GM12878 (cell line): ENCODE measurements at regions not wholly inside any gene's neighbourhood (a gene's known extent, or its start where the extent isn't known, plus 50 kb on each side); places are given as distances from the start of the nearest gene placed in this dataset.

Experiments
- ATAC-seq: fragments of 200-7000 bp; cut with Tn5 transposase; 3 replicates; pipeline ENCODE4 v1.9.1; 2020; ENCODE audit warnings: mild to moderate bottlenecking, moderate library complexity
- BruUV-seq: library from RNA; stranded (reverse); fragments of 400-500 nt; replicated peaks from 2 replicates; lab custom pipeline; 2021; lab: Mats Ljungman, UMichigan
- CTCF ChIA-PET: fragments of 300-600 bp; sonication (Branson Sonifier 250); formaldehyde crosslinking; extraction: SDS; loops from one replicate; lab custom pipeline; 2021; ENCODE audit warnings: inconsistent platforms; lab: Yijun Ruan, JAX
- POLR2A ChIA-PET: fragments of 350-600 bp; formaldehyde crosslinking; extraction: SDS; loops from one replicate; lab custom pipeline; 2021; ENCODE audit warnings: inconsistent platforms; lab: Charles Lee
- RAD21 ChIA-PET: fragments of 300-600 bp; sonication (Branson Sonifier 250); formaldehyde crosslinking; loops from one replicate; lab custom pipeline; 2023; ENCODE audit warnings: antibody characterized with exemption; ENCODE audit not compliant: unreplicated experiment; lab: Charles Lee
- SMC1A ChIA-PET: fragments of 300-600 bp; sonication (Branson Sonifier 250); formaldehyde crosslinking; loops from one replicate; lab custom pipeline; 2023; ENCODE audit not compliant: unreplicated experiment, uncharacterized antibody; lab: Charles Lee
- DNase-seq: peaks from one replicate; pipeline ENCODE4 v3.0.0-alpha.2; 2011; ENCODE audit warnings: low read depth, low spot score
- FAIRE-seq: peaks from 3 replicates; lab custom pipeline; 2011; peaks lifted over from hg19 to GRCh38; lab: Jason Lieb, UNC
- H2AFZ ChIP-seq: 2 replicates; pipeline ENCODE4 v1.6.0; 2011; ENCODE audit warnings: low read depth, low read length, control low read depth; ENCODE audit not compliant: control insufficient read depth
- H3K27ac ChIP-seq: 2 replicates; pipeline ENCODE4 v1.5.1; 2011; ENCODE audit warnings: control low read depth; ENCODE audit not compliant: control insufficient read depth, insufficient read depth
- H3K27me3 ChIP-seq, 2 experiments: replicated peaks in 1 of 2; 2 replicates each; pipeline versions ENCODE4 v1.6.0 to v1.6.1; 2011; ENCODE audit warnings: low read length in 1 of 2; ENCODE audit not compliant: control insufficient read depth in 2 of 2, insufficient read depth in 2 of 2
- H3K36me3 ChIP-seq, 2 experiments: 2 replicates each; pipeline ENCODE4 v1.5.1; 2011; ENCODE audit warnings: low read length in 1 of 2; ENCODE audit not compliant: control insufficient read depth in 2 of 2, insufficient read depth in 2 of 2
- H3K4me1 ChIP-seq: 2 replicates; pipeline ENCODE4 v1.6.1; 2011; ENCODE audit warnings: mild to moderate bottlenecking, low read length, moderate library complexity, mixed read lengths; ENCODE audit not compliant: control insufficient read depth, insufficient read depth
- H3K4me2 ChIP-seq: 2 replicates; pipeline ENCODE4 v1.6.0; 2011; ENCODE audit warnings: control low read depth; ENCODE audit not compliant: control insufficient read depth, insufficient read depth
- H3K4me3 ChIP-seq: fragments of 200-600 bp; sonication (generic); 2 replicates; pipeline ENCODE4 v1.5.1; 2016
- H3K79me2 ChIP-seq: 2 replicates; pipeline ENCODE4 v1.6.0; 2011; ENCODE audit warnings: low read length; ENCODE audit not compliant: control insufficient read depth, insufficient read depth
- H3K9ac ChIP-seq: 2 replicates; pipeline ENCODE4 v1.8.0; 2011; ENCODE audit warnings: low read length, control low read depth, mixed read lengths; ENCODE audit not compliant: control insufficient read depth, insufficient read depth
- H3K9me3 ChIP-seq: replicated peaks from 3 replicates; pipeline ENCODE4 v1.5.1; 2011; ENCODE audit warnings: mild to moderate bottlenecking, low read length; ENCODE audit not compliant: control insufficient read depth, insufficient read depth
- H4K20me1 ChIP-seq: 2 replicates; pipeline ENCODE4 v1.6.0; 2011; ENCODE audit not compliant: control insufficient read depth, insufficient read depth
- CEBPB ChIP-seq, 2 experiments: fragments of 150-350 bp in 1 of 2; IDR thresholded peaks; 2 replicates each; pipeline ENCODE4 v1.6.1; 2012 to 2014; ENCODE audit warnings: low read depth in 2 of 2, low read length in 2 of 2, borderline replicate concordance in 1 of 2, inconsistent platforms in 1 of 2
- CREB1 ChIP-seq: IDR thresholded peaks from 2 replicates; pipeline ENCODE4 v1.6.1; 2012; ENCODE audit warnings: low read depth, mild to moderate bottlenecking, inconsistent platforms
- MXI1 ChIP-seq: fragments of 150-350 bp; IDR thresholded peaks from 2 replicates; pipeline ENCODE4 v1.6.1; 2011; ENCODE audit warnings: low read depth, mild to moderate bottlenecking, inconsistent platforms, low read length, improper control_type of control experiment
- NBN ChIP-seq: fragments of 450-650 bp; IDR thresholded peaks from 2 replicates; pipeline ENCODE4 v1.6.1; 2016
- ZNF24 ChIP-seq: fragments of 450-650 bp; IDR thresholded peaks from 2 replicates; pipeline ENCODE4 v1.6.1; 2017; ENCODE audit warnings: antibody characterized with exemption, mild to moderate bottlenecking
- ZNF384 ChIP-seq: IDR thresholded peaks from 2 replicates; pipeline ENCODE4 v1.6.1; 2012; ENCODE audit warnings: low read depth, mild to moderate bottlenecking, low read length, improper control_type of control experiment, borderline replicate concordance
- ZZZ3 ChIP-seq: IDR thresholded peaks from 2 replicates; pipeline ENCODE4 v1.6.1; 2011; ENCODE audit warnings: low read depth; ENCODE audit not compliant: control insufficient read depth, insufficient read length
- in situ Hi-C: fragments of 300-500 bp; cut with MboI; formaldehyde crosslinking; loops from 9 replicates; pipeline ENCODE4 v1.14.3; 2018; ENCODE audit warnings: mixed read lengths
- intact Hi-C: fragments of 100-400 bp; cut with micrococcal nuclease; formaldehyde crosslinking; loops from one replicate; pipeline ENCODE4 v1.14.2; 2022; ENCODE audit not compliant: unreplicated experiment
- TF ChIP-seq, protein P1 (sequence below): fragments of 450-650 bp; conservative IDR thresholded peaks from 2 replicates; pipeline ENCODE4 v1.6.1; 2017; ENCODE audit warnings: mild to moderate bottlenecking, moderate library complexity

DNA sequence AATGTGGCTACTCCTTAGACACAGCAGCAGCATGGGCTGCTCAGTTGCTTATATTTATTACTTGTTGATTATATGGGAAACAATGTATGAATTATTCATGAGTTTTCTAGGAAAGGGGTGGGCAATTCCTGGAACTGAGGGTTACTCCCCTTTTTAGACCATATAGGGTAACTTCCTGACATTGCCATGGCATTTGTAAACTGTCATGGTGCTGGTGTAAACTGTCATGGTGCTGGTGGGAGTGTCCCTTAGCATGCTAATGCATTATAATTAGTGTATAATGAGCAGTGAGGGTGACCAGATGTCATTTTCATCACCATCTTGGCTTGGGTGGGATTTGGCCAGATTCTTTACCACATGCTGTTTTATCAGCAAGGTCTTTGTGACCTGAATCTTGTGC, 734.6 kb upstream of the PTPRD start:
- Histone ChIP-seq H3K27ac (no peak overlapping the region), H4K20me1 (no peaks in the 10 kb centered on the region), H3K4me1 (no peaks in the 10 kb centered on the region), H3K4me2 (no peak overlapping the region), H3K9ac (no peak overlapping the region), H3K27me3 (no peaks in the 10 kb centered on the region), H2AFZ (no peak overlapping the region), H3K79me2 (no peaks in the 10 kb centered on the region), H3K4me3 (no peak overlapping the region), H3K9me3 (no peaks in the 10 kb centered on the region; the same call in 2 of the 3 replicates), H3K36me3 (no peaks in the 10 kb centered on the region)
- CTCF ChIA-PET: no interaction called here
- in situ Hi-C loops (no loop called here), intact Hi-C loops (loop anchor here (10.0 kb wide), 1 partner anchor 63 kb away; no protein-coding TSS in a partner anchor)
- ATAC-seq: no peak
- no peak for DNase-seq
- RAD21 ChIA-PET: no interaction called here
- TF ChIP-seq ZNF24: no peak
- no peak for TF ChIP-seq ZZZ3
- TF ChIP-seq, protein P1, sequence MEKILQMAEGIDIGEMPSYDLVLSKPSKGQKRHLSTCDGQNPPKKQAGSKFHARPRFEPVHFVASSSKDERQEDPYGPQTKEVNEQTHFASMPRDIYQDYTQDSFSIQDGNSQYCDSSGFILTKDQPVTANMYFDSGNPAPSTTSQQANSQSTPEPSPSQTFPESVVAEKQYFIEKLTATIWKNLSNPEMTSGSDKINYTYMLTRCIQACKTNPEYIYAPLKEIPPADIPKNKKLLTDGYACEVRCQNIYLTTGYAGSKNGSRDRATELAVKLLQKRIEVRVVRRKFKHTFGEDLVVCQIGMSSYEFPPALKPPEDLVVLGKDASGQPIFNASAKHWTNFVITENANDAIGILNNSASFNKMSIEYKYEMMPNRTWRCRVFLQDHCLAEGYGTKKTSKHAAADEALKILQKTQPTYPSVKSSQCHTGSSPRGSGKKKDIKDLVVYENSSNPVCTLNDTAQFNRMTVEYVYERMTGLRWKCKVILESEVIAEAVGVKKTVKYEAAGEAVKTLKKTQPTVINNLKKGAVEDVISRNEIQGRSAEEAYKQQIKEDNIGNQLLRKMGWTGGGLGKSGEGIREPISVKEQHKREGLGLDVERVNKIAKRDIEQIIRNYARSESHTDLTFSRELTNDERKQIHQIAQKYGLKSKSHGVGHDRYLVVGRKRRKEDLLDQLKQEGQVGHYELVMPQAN: no peak
- TF ChIP-seq CEBPB (IDR thresholded peaks at IDR 0.05; ENCODE audit: borderline replicate concordance in 1 of 2, low read depth in 2 of 2, low read length in 2 of 2): no peak
- no peak for TF ChIP-seq CREB1
- TF ChIP-seq ZNF384: no peak
- no peak for TF ChIP-seq MXI1
- TF ChIP-seq NBN: no peak
- BruUV-seq: no TSS peak
- SMC1A ChIA-PET: no interaction called here
- no peak for FAIRE-seq
- POLR2A ChIA-PET: no interaction called here
